Smooth muscle cell of the brain vasculature (primary cell): ENCODE measurements at regions not wholly inside any gene's neighbourhood (a gene's known extent, or its start where the extent isn't known, plus 50 kb on each side); places are given as distances from the start of the nearest gene placed in this dataset.

ENCODE experiments used
- DNase-seq: peaks from one replicate; pipeline ENCODE4 v3.0.0-alpha.2; 2012; ENCODE audit warnings: low read depth, low spot score

DNA sequence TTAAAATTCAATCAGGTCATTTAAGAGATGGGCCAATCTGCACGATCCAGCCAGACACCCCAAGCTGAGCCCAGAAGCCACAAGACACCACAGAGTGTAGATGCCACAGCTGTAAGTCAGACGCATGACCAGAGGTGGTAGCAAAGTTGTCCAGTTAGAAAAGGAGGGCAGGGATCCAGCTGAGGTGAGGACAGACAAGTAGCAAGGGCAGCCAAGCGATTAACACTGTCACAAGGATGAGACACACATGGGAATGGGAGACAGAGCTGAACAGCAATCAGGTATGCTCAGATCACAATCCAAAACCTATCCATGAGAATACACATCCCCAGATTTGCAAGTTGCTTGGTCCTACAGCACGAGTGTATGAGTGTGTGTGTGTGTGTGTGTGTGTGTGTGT lies 143.4 kb upstream of the STK17B start:
- DNase-seq = no peak

GRCh38 chr2:196315388-196316049 lies 144.1 kb upstream of the STK17B start:
- no peak for DNase-seq

DNA sequence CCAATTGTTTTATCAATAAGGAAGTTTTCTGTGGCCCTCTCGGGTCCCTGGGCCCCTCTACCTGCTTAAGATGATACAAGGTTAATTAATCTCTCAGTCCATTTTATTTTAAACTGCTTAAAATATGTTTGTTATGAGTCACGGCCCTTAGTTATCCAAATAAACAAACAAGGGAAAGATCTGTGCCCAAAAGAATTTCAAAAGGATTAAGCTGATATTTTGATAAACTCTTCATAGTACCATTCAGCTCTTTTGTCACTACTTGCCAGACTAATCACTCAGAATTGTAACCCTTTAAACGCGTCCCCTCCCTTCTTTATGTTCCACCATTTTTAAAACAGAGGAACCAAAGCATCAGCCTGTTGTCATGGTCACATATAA lies 144.7 kb upstream of the STK17B start:
- DNase-seq = no peak

DNA sequence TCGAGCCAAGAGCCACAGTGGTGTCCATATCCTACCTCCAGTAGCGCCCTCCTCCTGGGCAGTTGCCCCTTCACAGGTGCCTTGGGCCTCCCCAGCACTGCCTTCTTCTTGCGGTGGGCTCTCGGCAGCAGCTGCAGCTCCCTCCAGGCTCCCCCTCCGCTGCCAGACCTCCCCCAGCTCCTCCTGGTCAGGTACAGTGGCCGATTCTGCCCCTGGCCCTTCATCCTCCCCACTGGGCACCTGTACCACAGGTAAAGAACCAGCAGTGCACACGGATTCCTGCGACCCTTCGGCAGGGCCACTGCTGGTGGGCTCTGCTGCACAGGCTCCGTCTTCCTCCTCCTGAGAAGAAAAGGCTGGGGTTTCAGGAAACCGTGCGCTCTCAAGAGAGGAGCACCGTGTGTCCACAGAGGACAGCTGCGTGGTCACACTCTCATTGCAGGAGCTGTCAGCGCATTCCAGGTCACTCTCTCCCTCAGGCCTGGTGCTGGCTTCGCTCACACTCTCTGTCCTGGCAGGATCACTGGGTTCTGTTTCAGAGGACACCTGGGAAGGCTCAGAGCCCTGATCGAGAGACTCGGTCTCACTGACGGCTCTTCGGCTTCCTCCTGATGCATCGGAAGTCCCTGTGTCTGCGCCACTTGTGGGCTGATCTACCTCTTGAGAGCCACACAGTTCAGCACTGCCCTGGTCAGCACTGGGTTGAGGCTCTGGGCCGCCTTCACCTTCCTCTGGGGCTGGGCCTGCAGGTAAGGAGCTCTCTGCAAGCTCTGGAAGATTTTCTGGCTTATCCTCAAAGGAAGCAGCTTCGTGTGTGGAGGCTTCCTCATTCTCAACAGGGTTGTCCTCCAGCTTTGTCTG lies 147.4 kb upstream of the STK17B start:
- no peak for DNase-seq

GRCh38 chr2:196322973-196323810 lies 151.8 kb upstream of the STK17B start:
- no peak for DNase-seq

- no peak for DNase-seq
Observed at GRCh38 chr2:196324211-196324610, 152.8 kb upstream of the STK17B start.

GRCh38 chr2:196328088-196328680 lies 156.8 kb upstream of the STK17B start:
- DNase-seq = no peak

- DNase-seq = no peak
Observed at GRCh38 chr2:196329959-196330358, 158.6 kb upstream of the STK17B start.

- DNase-seq = no peak
Observed at GRCh38 chr2:196330645-196331044, 159.3 kb upstream of the STK17B start.

GRCh38 chr2:196331143-196331542 lies 159.8 kb upstream of the STK17B start:
- no peak for DNase-seq

- DNase-seq = no peak
Observed at GRCh38 chr2:196331851-196332250, 160.5 kb upstream of the STK17B start.

DNA sequence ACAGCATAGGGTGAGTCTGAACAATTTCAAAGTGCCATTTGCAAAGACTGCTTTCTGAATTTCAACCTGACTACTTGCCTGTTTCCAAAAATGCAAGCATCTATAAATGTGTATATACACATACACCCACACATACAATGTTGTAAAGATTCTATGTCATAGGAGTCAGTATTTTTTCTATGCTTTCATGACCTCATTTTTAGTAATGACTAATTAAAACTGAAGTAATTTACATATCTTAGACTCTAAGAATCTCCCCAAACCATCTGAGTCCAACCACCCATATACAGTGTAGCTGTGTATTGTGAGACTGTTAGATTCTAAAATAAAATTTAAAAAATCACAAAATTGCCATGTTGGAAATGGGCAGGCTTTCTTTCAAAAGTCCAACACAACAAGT lies 162.0 kb upstream of the STK17B start:
- no peak for DNase-seq

GRCh38 chr2:196334710-196335109 lies 163.3 kb upstream of the STK17B start:
- DNase-seq = no peak

- DNase-seq = no peak
Observed at GRCh38 chr2:196335221-196335634, 163.8 kb upstream of the STK17B start.

GRCh38 chr2:196336207-196336606 lies 164.8 kb upstream of the STK17B start:
- no peak for DNase-seq

- no peak for DNase-seq
Observed at GRCh38 chr2:196336715-196337114, 165.3 kb upstream of the STK17B start.

DNA sequence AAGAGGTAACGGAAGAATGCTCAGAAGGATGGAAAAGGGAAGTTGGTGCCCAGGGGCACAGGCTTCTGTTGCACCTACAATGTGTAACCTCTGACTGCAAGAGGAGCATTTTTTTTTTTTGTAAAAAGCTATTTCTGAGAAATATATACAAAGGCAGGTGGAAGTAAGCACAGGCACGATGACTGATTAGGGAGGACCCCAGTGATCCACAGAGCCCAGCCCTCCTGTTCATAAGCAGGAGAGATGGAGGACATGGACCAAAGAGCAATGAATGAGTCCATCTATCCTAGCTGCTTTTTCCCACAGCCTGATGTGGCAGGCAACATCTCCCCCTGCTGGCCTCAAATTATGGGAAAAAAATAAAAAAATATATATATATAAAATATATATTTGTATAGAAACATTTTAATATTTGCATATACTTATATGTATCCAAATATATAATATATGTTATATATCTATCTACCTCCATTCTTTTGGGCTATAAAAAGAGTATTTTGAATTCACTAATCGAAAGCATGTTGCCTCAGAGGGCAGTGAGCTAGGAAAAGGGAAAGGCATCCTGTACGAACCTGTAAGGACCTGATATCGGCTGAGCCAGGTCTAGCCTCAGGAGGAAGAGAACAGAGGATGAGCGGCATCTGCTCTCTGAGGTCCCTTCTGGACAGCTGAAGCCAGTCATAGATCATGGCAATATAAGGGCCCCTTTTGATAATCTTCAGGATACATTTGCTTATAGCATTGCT lies 166.0 kb upstream of the STK17B start:
- no peak for DNase-seq

- DNase-seq = no peak
Observed at GRCh38 chr2:196338440-196338839, 167.1 kb upstream of the STK17B start.

- no peak for DNase-seq
Observed at GRCh38 chr2:196341277-196341841, 170.0 kb upstream of the STK17B start.

- no peak for DNase-seq
Observed at GRCh38 chr2:196344397-196344796, 173.0 kb upstream of the STK17B start.

GRCh38 chr2:196353717-196354116 lies 182.3 kb upstream of the STK17B start:
- DNase-seq = no peak
